ENCODE measurements at regions not wholly inside any gene's neighbourhood (a gene's known extent, or its start where the extent isn't known, plus 50 kb on each side); places are given as distances from the start of the nearest gene placed in this dataset.
"Not testable (repeated sequence)": the region's sequence is repeated elsewhere in the genome, so short reads cannot be mapped to it uniquely, and the experiment has no call there.

GRCh38 chr2:54030806-54031205, 60.0 kb upstream of the PSME4 start:
- no peaks in the 10 kb centered on the region for H4K20me1 ChIP-seq (ENCODE audit: insufficient read depth)
- no peak overlapping the region for H3K9ac ChIP-seq
- in situ Hi-C loops (cut with MboI): no loop called here
- no peak for DNase-seq
- no peaks in the 10 kb centered on the region for H3K27me3 ChIP-seq (replicated peaks; ENCODE audit: insufficient read depth)
- H3K9me2 ChIP-seq (ENCODE audit: insufficient read depth): no peaks in the 10 kb centered on the region
- TF ChIP-seq EZH2phosphoT487 (IDR thresholded peaks at IDR 0.05; ENCODE audit: insufficient read depth, low read depth) (no peak), EZH2 (IDR thresholded peaks at IDR 0.05; ENCODE audit: insufficient read depth, poor library complexity, severe bottlenecking) (no peak)
- no peak overlapping the region for H2AFZ ChIP-seq
- no peak overlapping the region for H3K27ac ChIP-seq
- WGBS, 2 experiments (ENCODE audit: low coverage in 1 of 2, low lambda C conversion rate in 2 of 2, missing lambda C conversion rate in 2 of 2): 97 to 100% methylated on average over 2 of the region's 2 CpGs
- H3K4me2 ChIP-seq (ENCODE audit: unreplicated experiment): no peak overlapping the region
- H3K9me3 ChIP-seq (ENCODE audit: low read depth): no peaks in the 10 kb centered on the region
- no peaks in the 10 kb centered on the region for H3K36me3 ChIP-seq (ENCODE audit: low read depth)
- no peaks in the 10 kb centered on the region for H3F3A ChIP-seq (ENCODE audit: insufficient read depth)
- no peaks in the 10 kb centered on the region for H3K79me2 ChIP-seq (ENCODE audit: insufficient read depth)
- no peaks in the 10 kb centered on the region for H3K4me1 ChIP-seq (ENCODE audit: insufficient read depth)
- no peak overlapping the region for H3K4me3 ChIP-seq

GRCh38 chr2:54030396-54030741, 59.6 kb upstream of the PSME4 start:
- Histone ChIP-seq H3K36me3 (ENCODE audit: low read depth) (no peaks in the 10 kb centered on the region), H3K4me1 (ENCODE audit: insufficient read depth) (no peaks in the 10 kb centered on the region), H4K20me1 (ENCODE audit: insufficient read depth) (no peaks in the 10 kb centered on the region), H3F3A (ENCODE audit: insufficient read depth) (no peaks in the 10 kb centered on the region), H3K9me3 (ENCODE audit: low read depth) (no peaks in the 10 kb centered on the region), H3K27ac (no peak overlapping the region), H3K27me3 (replicated peaks; ENCODE audit: insufficient read depth) (no peaks in the 10 kb centered on the region), H3K4me2 (ENCODE audit: unreplicated experiment) (no peak overlapping the region), H3K9me2 (ENCODE audit: insufficient read depth) (no peaks in the 10 kb centered on the region), H3K79me2 (ENCODE audit: insufficient read depth) (no peaks in the 10 kb centered on the region), H2AFZ (no peak overlapping the region), H3K4me3 (no peak overlapping the region), H3K9ac (no peak overlapping the region)
- no peak for TF ChIP-seq EZH2 (IDR thresholded peaks at IDR 0.05; ENCODE audit: insufficient read depth, poor library complexity, severe bottlenecking)
- no peak for TF ChIP-seq EZH2phosphoT487 (IDR thresholded peaks at IDR 0.05; ENCODE audit: insufficient read depth, low read depth)
- in situ Hi-C loops (cut with MboI): no loop called here
- WGBS, 2 experiments (ENCODE audit: low coverage in 1 of 2, low lambda C conversion rate in 2 of 2, missing lambda C conversion rate in 2 of 2): 78 to 82% methylated on average over 9 of the region's 9 CpGs
- DNase-seq: no peak

DNA sequence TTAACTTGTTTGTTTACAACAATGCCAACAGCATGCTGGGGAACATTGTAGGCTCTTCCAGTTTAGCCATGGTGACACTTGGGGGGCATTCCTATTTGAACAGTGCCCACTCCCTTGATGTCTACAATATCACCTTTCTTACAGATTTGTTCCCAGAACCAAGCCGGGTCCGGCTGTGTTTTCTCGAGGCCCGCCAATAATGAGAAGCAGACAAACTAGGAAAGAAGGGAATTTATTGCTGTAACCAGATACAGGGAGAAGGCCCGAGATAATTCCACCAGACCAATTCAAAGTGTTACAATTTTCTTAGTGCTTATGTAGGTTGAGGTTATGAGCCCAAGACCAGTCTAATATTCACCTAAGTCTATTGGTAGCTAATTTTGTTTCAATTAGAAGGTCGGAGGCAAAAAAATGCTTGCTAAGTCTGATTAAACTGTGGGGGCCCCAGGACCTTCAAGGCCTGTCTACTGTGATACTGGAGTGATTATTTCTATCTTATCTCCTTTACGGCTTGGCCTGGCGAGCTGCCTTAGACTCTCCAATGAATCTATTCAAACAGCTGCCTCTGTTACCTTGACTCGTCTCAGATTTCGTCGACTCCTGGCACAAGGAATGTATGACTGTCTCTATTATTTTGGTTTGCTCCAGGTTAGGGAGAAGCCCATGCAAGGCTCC, 59.1 kb upstream of the PSME4 start:
- H3K27ac ChIP-seq: no peak overlapping the region

GRCh38 chr2:54025463-54026075, 54.8 kb upstream of the PSME4 start:
- H3K4me2 ChIP-seq (ENCODE audit: unreplicated experiment); in situ Hi-C loops (cut with MboI); DNase-seq; H3F3A ChIP-seq (ENCODE audit: insufficient read depth); H3K4me3 ChIP-seq; H3K79me2 ChIP-seq (ENCODE audit: insufficient read depth); H3K9me2 ChIP-seq (ENCODE audit: insufficient read depth); H3K4me1 ChIP-seq (ENCODE audit: insufficient read depth); H3K9ac ChIP-seq; H4K20me1 ChIP-seq (ENCODE audit: insufficient read depth); H3K27me3 ChIP-seq (replicated peaks; ENCODE audit: insufficient read depth); H3K9me3 ChIP-seq (ENCODE audit: low read depth); H3K27ac ChIP-seq; H3K36me3 ChIP-seq (ENCODE audit: low read depth); H2AFZ ChIP-seq: not testable (repeated sequence)
- WGBS, 2 experiments (ENCODE audit: low coverage in 1 of 2, low lambda C conversion rate in 2 of 2, missing lambda C conversion rate in 2 of 2): 94 to 96% methylated on average over 6 of the region's 6 CpGs

More for the DNA sequence above, 59.1 kb upstream of the PSME4 start:
- no peak for DNase-seq
- no peak overlapping the region for H3K4me2 ChIP-seq (ENCODE audit: unreplicated experiment)
- 54 to 61% methylated on average over 11 of the region's 11 CpGs for WGBS, 2 experiments (ENCODE audit: low coverage in 1 of 2, low lambda C conversion rate in 2 of 2, missing lambda C conversion rate in 2 of 2)
- H3F3A ChIP-seq (ENCODE audit: insufficient read depth): no peaks in the 10 kb centered on the region
- H3K4me3 ChIP-seq: no peak overlapping the region
- no peaks in the 10 kb centered on the region for H3K4me1 ChIP-seq (ENCODE audit: insufficient read depth)
- H3K79me2 ChIP-seq (ENCODE audit: insufficient read depth): no peaks in the 10 kb centered on the region
- H3K9me2 ChIP-seq (ENCODE audit: insufficient read depth): no peaks in the 10 kb centered on the region
- no peaks in the 10 kb centered on the region for H4K20me1 ChIP-seq (ENCODE audit: insufficient read depth)
- H2AFZ ChIP-seq: no peak overlapping the region
- in situ Hi-C loops (cut with MboI): no loop called here
- no peaks in the 10 kb centered on the region for H3K9me3 ChIP-seq (ENCODE audit: low read depth)
- H3K9ac ChIP-seq: no peak overlapping the region
- TF ChIP-seq EZH2 (IDR thresholded peaks at IDR 0.05; ENCODE audit: insufficient read depth, poor library complexity, severe bottlenecking) (no peak), EZH2phosphoT487 (IDR thresholded peaks at IDR 0.05; ENCODE audit: insufficient read depth, low read depth) (no peak)
- H3K27me3 ChIP-seq (replicated peaks; ENCODE audit: insufficient read depth): no peaks in the 10 kb centered on the region
- no peaks in the 10 kb centered on the region; the same call in 1 of the 2 replicates for H3K36me3 ChIP-seq (ENCODE audit: low read depth)

All from GM23248 (cell line).